ENCODE measurements at regions not wholly inside any gene's neighbourhood (a gene's known extent, or its start where the extent isn't known, plus 50 kb on each side); places are given as distances from the start of the nearest gene placed in this dataset.
"Not testable (repeated sequence)": the region's sequence is repeated elsewhere in the genome, so short reads cannot be mapped to it uniquely, and the experiment has no call there.

DNA sequence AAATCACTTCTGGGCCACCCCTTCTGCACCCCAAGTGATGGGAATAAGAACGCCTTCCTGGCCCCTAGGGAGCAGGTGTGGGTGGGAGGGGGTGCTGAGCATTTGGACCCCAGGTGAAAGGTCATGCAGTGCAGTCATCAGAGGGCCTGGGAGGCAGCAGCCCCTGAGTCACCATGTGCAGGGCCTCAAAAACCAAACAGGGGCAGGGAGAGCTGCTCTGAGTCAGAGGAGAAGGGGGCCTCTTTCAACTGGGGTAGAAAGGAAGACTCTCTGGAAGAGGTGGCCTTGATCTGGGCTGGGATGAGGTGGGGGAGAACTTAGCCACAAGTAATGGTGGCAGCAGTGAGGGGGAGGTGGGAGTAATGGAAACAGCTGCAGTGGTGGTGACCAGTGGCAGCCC is 164.3 kb downstream of the BUB3 start:
- DNase-seq (ENCODE audit: low read depth): no peak

DNA sequence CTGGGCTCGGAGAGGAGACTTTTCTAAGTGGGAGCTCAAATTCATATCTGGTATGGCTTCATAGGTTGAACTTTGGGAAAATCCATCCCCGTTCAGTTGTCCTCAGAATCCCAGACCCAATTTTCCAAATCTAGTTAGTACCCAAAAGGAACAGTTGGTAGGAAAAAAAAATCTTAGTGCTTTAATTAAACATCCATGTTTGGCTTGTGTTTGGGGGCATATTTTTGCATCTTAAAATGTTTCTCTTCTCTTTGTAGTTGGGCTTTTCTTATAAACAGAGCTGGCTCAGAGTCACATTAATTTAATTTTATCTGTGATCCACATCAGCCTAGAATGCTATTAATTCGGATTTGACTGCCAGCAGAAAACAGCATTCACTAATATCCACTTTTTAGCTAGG is 165.9 kb downstream of the BUB3 start:
- DNase-seq (ENCODE audit: low read depth): no peak

DNA sequence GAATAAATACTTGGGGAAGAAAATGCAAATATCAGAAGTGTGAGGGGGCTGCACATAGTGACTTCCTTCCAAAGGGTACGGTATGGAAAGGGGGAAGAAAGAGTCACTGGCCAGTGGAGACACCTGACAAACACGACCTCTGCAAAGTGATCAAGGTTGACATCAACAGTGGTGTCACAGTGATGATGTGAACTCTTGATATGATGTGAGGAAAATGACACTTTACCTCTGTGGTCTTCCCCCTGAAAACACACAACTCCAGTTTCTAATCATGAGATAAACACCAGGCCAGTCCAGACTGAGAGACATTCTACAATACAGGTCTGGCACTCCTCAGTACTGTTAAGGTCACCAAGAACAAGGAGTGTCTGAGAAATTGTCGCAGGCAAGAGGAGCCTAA is 169.7 kb downstream of the BUB3 start:
- DNase-seq (ENCODE audit: low read depth): no peak

DNA sequence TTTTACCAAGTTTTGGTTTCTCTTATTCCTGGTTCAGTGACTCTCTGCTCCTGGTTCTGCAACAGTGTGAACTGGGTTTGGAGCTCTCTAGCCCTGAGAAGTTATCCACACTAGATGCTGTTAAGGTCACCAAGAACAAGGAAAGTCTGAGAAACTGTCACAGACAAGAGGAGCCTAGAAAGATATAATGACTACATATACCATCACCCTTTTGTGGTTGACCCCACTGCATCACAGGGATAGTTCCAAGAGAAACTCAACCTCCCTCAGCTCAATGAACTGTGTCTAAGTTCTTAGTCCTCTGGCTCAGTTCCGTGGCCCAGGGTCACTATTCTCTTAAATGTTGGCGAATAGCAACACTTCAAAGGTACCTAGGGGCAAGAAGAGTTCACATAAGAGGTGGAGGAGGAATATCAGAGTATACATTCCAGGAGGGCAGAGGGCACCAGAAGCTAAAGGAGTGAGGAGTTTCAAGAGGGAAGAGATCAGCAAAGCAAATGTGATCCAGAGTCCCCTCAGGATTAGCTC is 171.5 kb downstream of the BUB3 start:
- DNase-seq (ENCODE audit: low read depth): no peak

DNA sequence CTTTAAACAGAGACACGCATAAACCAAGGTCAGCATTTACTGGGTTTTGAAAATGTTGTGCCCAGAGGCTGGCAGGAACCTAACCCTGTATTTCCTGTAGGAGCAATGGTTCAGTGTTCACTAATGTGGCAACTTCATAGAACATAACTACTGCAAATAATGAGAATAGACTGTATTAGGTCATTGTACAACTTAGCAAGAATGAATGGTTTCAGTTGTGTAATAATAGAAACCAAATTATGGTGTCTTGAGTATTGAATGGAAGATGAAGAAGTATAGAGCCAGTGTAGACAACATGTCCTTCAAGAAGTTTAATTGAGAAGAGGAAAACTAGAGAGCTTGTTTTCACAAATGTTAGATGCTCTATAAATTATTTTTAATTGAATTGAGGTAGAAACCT is 172.5 kb downstream of the BUB3 start:
- DNase-seq (ENCODE audit: low read depth): no peak

DNA sequence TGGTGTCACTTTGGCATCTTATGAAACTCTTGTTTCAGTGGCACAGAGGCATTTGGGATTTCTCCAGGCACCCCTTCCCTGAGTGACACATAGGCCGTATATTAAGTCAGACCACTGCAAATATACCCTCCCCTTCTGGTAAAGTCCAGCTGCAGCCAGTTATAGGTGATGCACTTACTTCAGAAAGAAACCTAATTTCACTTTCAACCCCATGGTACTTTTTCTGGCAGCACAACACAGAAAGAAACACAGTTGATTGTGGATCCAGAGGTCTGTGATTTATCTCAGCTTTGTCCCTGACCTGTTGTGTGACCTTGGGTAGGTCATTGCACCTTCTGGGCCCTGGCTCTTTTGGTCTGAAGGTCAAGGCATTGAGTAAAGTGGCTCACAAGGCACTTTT is 173.2 kb downstream of the BUB3 start:
- no peak for DNase-seq (ENCODE audit: low read depth)

DNA sequence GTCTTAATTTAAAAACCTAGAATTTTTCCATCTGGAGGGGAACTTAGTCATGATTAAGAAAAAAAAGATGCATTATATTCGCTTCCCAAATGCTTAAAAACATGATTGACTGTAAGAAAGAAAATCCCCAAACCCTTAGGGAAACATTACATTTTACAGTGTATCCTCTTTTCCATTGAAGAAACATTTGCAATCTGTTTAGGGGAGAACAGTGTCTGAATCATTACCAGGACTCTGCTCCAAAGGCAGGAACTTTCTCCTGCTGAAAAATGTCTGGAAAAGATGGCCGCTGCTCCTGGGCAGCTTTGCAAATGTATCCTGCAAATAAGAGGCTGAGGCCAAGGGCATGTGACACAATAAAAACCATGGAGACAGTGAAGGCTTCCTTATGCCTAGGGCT is 173.7 kb downstream of the BUB3 start:
- no peak for DNase-seq (ENCODE audit: low read depth)

GRCh38 chr10:123331438-123331837 is 177.2 kb downstream of the BUB3 start:
- DNase-seq (ENCODE audit: low read depth): no peak

DNA sequence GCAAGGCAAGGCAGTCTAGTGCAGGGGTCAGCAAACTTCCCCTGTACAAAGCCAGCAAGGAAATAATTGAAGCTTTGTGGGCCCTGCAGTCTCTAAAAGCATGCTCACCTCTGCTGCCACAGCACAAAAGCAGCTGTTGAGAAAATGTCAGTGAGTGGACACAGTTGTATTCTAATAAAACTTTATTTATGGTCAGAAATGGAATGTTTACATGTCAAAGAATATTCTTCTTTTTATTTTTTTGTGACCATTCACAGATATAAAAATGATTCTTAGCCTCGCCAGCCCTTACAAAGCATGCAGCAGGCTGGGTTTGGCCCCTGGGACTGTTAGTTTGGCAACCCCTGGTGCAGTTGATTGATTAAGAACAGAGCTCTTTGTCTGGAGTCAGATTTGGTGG is 192.4 kb downstream of the BUB3 start:
- DNase-seq (ENCODE audit: low read depth): no peak

- no peak for DNase-seq (ENCODE audit: low read depth)
Measured at GRCh38 chr10:123348691-123349572, 194.7 kb downstream of the BUB3 start.

DNA sequence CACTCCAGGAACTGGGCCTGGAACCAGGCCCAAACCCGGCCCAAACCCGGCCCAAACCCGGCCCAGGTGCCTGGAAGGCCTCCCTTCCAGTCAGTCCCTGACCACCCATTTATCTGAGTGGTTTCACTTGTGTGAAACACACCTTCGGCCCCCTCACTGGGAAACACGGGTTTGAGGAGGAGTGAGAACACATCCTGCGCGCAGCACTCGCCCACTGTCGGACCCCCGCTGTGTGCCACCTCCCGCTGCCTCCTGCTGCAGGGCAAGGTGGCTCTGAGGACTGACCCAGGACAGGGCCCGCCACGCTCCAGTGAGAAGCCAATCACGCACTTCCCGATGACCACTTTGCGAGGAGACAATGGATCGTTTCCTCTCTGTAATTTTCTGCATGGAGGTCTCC is 197.5 kb downstream of the BUB3 start:
- no peak for DNase-seq (ENCODE audit: low read depth)

- no peak for DNase-seq (ENCODE audit: low read depth)
Measured at GRCh38 chr10:123354521-123354920, 200.3 kb downstream of the BUB3 start.

DNA sequence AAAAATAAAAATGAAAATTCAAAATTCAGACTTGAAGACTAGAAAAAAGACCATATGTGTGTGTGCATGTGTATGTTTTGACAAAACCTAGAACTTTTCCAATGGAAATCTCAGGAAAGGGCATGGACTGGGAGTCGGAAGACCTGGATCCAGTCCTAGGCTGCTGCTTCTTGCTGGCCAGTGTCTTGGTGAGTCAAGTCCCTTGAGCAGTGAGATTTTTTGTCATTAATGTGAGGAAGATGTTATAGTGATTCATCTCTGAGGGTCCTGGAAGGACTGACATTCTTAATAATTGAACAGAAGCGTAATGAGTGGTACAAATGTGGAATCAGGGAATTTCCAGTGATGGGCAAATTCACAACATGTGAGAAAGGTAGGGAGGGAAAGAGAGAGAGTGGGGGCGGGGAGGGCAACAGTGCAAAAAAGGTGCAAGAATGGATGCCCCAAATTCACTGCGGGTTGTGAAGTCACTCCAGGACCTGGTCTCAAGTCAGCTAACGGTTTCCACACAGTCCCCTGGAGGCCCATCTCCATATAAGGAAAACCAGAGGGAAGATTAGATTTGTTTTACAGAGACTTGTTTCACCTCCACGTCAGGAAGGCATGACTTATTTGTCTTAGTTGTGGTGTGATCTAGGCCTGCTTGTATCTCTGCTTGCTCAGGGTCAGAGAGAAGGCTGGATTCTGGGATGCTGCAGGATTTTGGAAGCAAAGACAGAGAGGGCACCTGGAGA is 201.7 kb downstream of the BUB3 start:
- DNase-seq (ENCODE audit: low read depth): no peak

DNA sequence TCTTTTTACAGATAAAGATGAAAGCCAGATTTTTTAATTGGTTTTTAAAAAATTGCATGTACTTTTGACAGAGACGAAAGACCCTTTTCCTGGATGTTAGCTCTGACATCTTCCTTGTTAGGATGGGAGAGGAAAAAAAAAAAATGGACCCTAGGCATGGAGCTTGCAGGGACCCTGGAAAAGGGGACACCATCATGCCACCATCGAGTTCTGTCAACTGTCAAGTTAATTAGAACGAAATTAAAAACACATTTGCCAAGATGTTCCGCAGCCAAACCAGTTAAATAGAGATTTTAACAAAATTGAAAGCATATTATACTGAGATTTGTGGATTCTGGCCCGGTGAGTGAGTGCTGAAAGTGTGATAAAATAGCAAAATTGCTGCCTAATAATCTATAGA is 202.6 kb downstream of the BUB3 start:
- DNase-seq (ENCODE audit: low read depth): no peak

DNA sequence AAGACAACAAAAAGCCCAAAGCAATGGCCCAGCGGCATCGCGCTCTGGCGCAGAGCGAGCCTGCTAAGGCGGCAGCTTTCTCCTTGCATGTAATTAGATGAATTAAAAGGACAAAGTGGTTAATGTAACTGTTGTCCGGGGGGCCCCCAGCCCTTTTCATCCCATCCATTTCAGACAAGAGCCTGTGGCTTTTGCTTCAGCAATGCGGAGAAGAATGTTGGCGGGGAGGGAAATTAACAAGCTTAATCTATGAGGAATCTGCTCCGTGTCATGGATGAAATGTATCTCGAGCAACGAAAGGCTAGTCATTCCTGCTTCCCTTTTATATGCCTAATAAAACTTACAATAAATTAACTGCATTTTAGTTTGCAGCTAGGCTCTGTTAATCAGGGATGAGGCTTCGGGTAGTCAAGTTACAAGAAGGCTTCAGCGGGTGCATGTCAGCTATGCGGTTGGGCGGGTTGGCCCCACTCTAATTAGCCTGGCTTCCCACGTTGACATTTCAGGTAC is 203.3 kb downstream of the BUB3 start:
- no peak for DNase-seq (ENCODE audit: low read depth)

DNA sequence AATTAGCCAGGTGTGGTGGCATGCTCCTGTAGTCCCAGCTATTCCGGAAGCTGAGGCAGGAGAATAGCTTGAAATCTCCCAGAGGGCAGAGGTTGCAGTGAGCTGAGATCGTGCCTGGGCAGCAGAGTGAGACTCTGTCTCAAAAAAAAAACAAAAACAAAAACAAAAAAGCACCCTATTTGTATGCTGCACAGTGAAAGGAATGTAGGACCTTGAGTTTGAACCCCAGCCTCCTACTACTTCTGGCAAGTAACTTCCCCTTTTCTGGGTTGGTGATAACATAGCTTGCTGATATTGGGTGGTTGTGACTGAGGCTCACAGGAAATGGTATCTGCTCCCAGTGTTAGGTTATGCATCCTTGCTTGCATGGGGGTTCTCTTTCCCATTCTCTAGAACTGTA is 205.3 kb downstream of the BUB3 start:
- no peak for DNase-seq (ENCODE audit: low read depth)

DNA sequence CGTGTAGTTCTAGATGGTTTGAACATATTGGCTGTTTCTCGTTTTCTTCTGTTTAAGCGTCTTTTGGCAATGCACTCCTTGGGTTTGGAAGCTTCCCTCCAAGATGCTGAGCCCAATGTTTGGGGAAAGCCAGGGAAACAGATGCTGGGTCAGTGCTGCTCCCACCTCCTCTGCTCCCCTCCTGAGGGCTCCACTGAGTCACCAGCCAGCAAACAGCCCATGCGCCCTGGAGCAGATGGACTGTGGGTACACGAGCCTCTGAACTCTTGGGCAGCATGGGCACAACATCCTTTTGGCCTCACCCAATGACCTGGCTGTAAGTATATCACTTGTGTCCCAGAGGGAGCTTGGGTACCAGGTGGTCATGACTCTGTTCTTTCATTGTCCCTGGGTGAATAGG is 207.6 kb downstream of the BUB3 start:
- DNase-seq (ENCODE audit: low read depth): no peak

- no peak for DNase-seq (ENCODE audit: low read depth)
Measured at GRCh38 chr10:123367195-123367594, 213.0 kb downstream of the BUB3 start.

GRCh38 chr10:123371626-123372025 is 217.4 kb downstream of the BUB3 start:
- DNase-seq (ENCODE audit: low read depth): not testable (repeated sequence)

DNA sequence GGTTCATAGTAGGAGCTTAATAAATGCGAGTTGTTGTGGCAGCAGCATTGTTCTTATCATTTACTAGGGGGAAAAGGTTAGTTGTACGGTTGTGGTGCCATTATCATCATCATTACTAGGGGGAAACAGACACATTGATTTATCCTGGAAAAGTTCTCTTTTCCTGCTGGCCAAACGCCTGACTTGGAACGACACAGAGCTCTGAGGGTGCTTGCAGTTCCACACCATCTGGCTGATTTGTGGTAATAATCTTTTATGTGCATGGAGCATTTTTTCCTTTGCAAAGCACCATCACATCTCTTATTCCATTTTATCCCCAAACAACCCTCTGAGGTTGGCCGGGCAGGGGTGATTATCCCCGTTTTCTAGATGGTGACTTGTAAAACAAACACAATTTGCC is 219.4 kb downstream of the BUB3 start:
- no peak for DNase-seq (ENCODE audit: low read depth)

- DNase-seq (ENCODE audit: low read depth): no peak
Measured at GRCh38 chr10:123375097-123375496, 220.9 kb downstream of the BUB3 start.

- DNase-seq (ENCODE audit: low read depth): no peak
Measured at GRCh38 chr10:123375738-123376137, 221.5 kb downstream of the BUB3 start.

- DNase-seq (ENCODE audit: low read depth): no peak
Measured at GRCh38 chr10:123377883-123378282, 223.7 kb downstream of the BUB3 start.

Measured in ELR (cell line).